Fibroblast of lung (primary cell): ENCODE measurements at regions not wholly inside any gene's neighbourhood (a gene's known extent, or its start where the extent isn't known, plus 50 kb on each side); places are given as distances from the start of the nearest gene placed in this dataset.

ENCODE experiments used
- DNase-seq, 2 donors: peaks; one replicate each; pipeline versions ENCODE4 v3.0.0 to v3.0.0-alpha.2; 2010; ENCODE audit warnings: low read depth in 2 of 2
- H2AFZ ChIP-seq: 2 replicates; pipeline ENCODE4 v1.5.1; 2012; ENCODE audit warnings: low read length, control low read depth, inconsistent platforms
- H3K27ac ChIP-seq: 2 replicates; pipeline ENCODE4 v1.5.1; 2011; ENCODE audit warnings: low read length, control low read depth; ENCODE audit not compliant: insufficient read depth
- H3K27me3 ChIP-seq: 2 replicates; pipeline ENCODE4 v1.5.1; 2011; ENCODE audit warnings: mild to moderate bottlenecking, low read length; ENCODE audit not compliant: control insufficient read depth, insufficient read depth
- H3K36me3 ChIP-seq: 2 replicates; pipeline ENCODE4 v1.5.1; 2011; ENCODE audit warnings: low read length; ENCODE audit not compliant: control insufficient read depth, insufficient read depth
- H3K4me1 ChIP-seq: 2 replicates; pipeline ENCODE4 v1.5.1; 2011; ENCODE audit warnings: low read length; ENCODE audit not compliant: control insufficient read depth, insufficient read depth; ENCODE audit errors: extremely low read depth
- H3K4me2 ChIP-seq: 2 replicates; pipeline ENCODE4 v1.5.1; 2011; ENCODE audit warnings: low read length, control low read depth; ENCODE audit not compliant: insufficient read depth; ENCODE audit errors: extremely low read depth
- H3K4me3 ChIP-seq, 4 experiments: fragments of 200-600 bp in 1 of 4; sonication (generic) in 1 of 4; replicated peaks in 1 of 4; 2 replicates each; pipeline ENCODE4 v1.5.1; 2011 to 2016; ENCODE audit warnings: low read length in 4 of 4, low read depth in 3 of 4, mild to moderate bottlenecking in 3 of 4, control low read depth in 2 of 4, inconsistent platforms in 1 of 4, mixed read lengths in 1 of 4; ENCODE audit not compliant: insufficient read depth in 1 of 4; ENCODE audit errors: control extremely low read depth in 1 of 4
- H3K79me2 ChIP-seq: 2 replicates; pipeline ENCODE4 v1.5.1; 2012; ENCODE audit warnings: mild to moderate bottlenecking, low read length, inconsistent platforms; ENCODE audit not compliant: control insufficient read depth, insufficient read depth
- H3K9ac ChIP-seq: 2 replicates; pipeline ENCODE4 v1.5.1; 2011; ENCODE audit warnings: mild to moderate bottlenecking, low read length, control low read depth; ENCODE audit not compliant: insufficient read depth
- H3K9me3 ChIP-seq: 2 replicates; pipeline ENCODE4 v1.5.1; 2012; ENCODE audit warnings: low read depth, low read length; ENCODE audit not compliant: control insufficient read depth, insufficient read depth
- H4K20me1 ChIP-seq: 2 replicates; pipeline ENCODE4 v1.5.1; 2011; ENCODE audit warnings: low read length; ENCODE audit not compliant: control insufficient read depth, insufficient read depth; ENCODE audit errors: extremely low read depth
- CTCF ChIP-seq, 2 donors: IDR thresholded peaks in 1 of 2; conservative IDR thresholded peaks in 1 of 2; 1 replicate in 1 of 2; 2 replicates in 1 of 2; pipeline ENCODE4 v1.5.1; 2011 to 2012; ENCODE audit warnings: low read length in 2 of 2, control low read depth in 1 of 2, inconsistent platforms in 1 of 2, low read depth in 1 of 2, mild to moderate bottlenecking in 1 of 2
- EZH2 ChIP-seq: IDR thresholded peaks from 2 replicates; pipeline ENCODE4 v1.5.1; 2012; ENCODE audit warnings: low read length, control low read depth, mild to moderate bottlenecking; ENCODE audit errors: missing control alignments

- H3K9me3 ChIP-seq = no peaks in the 10 kb centered on the region
- no peaks in the 10 kb centered on the region for H3K36me3 ChIP-seq
- no peaks in the 10 kb centered on the region for H3K4me1 ChIP-seq
- no peak for DNase-seq
- no peaks in the 10 kb centered on the region for H3K79me2 ChIP-seq
- H2AFZ ChIP-seq = no peak overlapping the region
- TF ChIP-seq CTCF (conservative IDR thresholded peaks at IDR 0.05 in 1 of 2, IDR thresholded peaks at IDR 0.05 in 1 of 2; ENCODE audit: low read depth in 1 of 2, low read length in 2 of 2) = no peak
- TF ChIP-seq EZH2 = no peak
- H3K9ac ChIP-seq = no peak overlapping the region
- H3K27me3 ChIP-seq = no peaks in the 10 kb centered on the region
- no peaks in the 10 kb centered on the region for H4K20me1 ChIP-seq
- no peak overlapping the region for H3K27ac ChIP-seq
- H3K4me3 ChIP-seq = no peak overlapping the region
- no peak overlapping the region for H3K4me2 ChIP-seq
Measured at GRCh38 chr22:48267681-48268080, 1505.2 kb downstream of the TBC1D22A start.

- no peaks in the 10 kb centered on the region for H3K27me3 ChIP-seq
- TF ChIP-seq EZH2 (no peak), CTCF (conservative IDR thresholded peaks at IDR 0.05 in 1 of 2, IDR thresholded peaks at IDR 0.05 in 1 of 2; ENCODE audit: low read depth in 1 of 2, low read length in 2 of 2) (no peak)
- no peak overlapping the region for H3K27ac ChIP-seq
- H3K79me2 ChIP-seq = no peaks in the 10 kb centered on the region
- no peak overlapping the region for H2AFZ ChIP-seq
- no peaks in the 10 kb centered on the region for H3K4me1 ChIP-seq
- no peaks in the 10 kb centered on the region for H3K36me3 ChIP-seq
- no peak overlapping the region for H3K4me2 ChIP-seq
- no peak for DNase-seq
- no peaks in the 10 kb centered on the region for H4K20me1 ChIP-seq
- no peak overlapping the region for H3K9ac ChIP-seq
- peaks cover 2% of the 10 kb centered on the region for H3K9me3 ChIP-seq
- H3K4me3 ChIP-seq = no peak overlapping the region
Measured at GRCh38 chr22:48265000-48265625, 1502.7 kb downstream of the TBC1D22A start.

- TF ChIP-seq CTCF (conservative IDR thresholded peaks at IDR 0.05 in 1 of 2, IDR thresholded peaks at IDR 0.05 in 1 of 2; ENCODE audit: low read depth in 1 of 2, low read length in 2 of 2) (no peak), EZH2 (no peak)
- Histone ChIP-seq H3K36me3 (no peaks in the 10 kb centered on the region), H3K9ac (no peak overlapping the region), H3K27me3 (no peaks in the 10 kb centered on the region), H3K4me2 (no peak overlapping the region), H3K4me3 (no peak overlapping the region), H3K27ac (no peak overlapping the region), H4K20me1 (no peaks in the 10 kb centered on the region), H3K79me2 (no peaks in the 10 kb centered on the region), H3K9me3 (peaks cover 2% of the 10 kb centered on the region), H3K4me1 (no peaks in the 10 kb centered on the region), H2AFZ (no peak overlapping the region)
- DNase-seq = no peak
Measured at GRCh38 chr22:48264586-48264985, 1502.1 kb downstream of the TBC1D22A start.
